NCI-H2227 (cell line): ENCODE measurements at regions not wholly inside any gene's neighbourhood (a gene's known extent, or its start where the extent isn't known, plus 50 kb on each side); places are given as distances from the start of the nearest gene placed in this dataset.

Experiments
- DNase-seq: peaks from one replicate; lab custom pipeline; 2025; ENCODE audit not compliant: unreplicated experiment; lab: John Stamatoyannopoulos, UW

DNA sequence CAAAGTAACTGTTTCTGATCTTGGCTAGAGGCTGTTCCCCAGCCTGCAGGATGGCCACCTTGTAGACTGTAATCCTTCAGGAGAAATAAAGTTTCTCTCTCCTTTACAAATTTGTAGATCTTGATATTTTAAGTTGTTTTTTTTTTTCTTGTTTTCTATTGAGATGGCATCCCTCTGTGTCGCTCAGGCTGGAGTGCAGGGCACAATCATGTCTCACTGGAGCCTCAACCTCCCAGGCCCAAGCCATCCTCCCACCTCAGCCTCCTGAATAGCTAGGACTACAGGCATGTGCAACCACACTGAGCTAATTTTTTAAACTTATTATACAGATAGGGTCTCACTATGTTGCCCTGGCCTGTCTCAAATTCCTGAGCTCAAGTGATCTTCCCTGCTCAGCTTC lies 389.8 kb upstream of the LRRC4C start:
- DNase-seq: no peak

DNA sequence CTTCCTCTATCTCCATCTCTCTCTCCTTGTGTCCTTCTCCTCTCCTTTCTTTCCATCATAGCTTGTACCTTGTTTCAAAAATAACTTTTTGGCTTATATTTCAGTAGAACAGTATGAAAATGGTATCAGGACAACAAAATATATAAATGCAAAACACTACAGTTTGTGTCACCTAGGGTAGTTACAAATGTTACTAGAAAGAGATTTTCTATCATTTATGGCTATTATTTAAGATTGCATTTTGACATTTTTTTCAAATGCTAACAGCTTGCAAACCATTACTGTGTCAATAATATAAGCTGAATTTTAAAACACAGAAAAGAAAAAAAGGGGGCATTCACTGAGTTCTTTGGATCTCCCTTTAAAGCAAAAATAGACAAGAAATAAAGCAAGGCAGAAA lies 392.3 kb upstream of the LRRC4C start:
- no peak for DNase-seq

DNA sequence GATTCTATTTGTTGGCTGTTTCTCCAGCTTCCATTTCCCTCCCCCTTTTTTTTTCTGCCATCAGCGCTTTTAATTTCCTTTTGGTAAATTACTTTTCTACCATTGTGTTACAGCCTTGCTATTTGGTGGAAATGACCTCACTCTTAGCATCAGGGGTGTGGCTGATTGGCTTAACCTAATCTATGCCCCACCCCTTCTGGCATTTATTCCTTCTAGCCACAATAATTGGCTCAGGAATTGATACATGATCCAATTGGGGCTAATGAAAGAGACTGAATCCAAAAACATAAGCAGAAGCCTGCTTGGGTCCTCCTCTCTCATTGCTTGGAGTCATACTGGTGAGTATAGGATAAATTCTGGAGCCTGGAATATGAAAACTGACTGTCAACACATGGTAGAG lies 402.4 kb upstream of the LRRC4C start:
- no peak for DNase-seq

DNA sequence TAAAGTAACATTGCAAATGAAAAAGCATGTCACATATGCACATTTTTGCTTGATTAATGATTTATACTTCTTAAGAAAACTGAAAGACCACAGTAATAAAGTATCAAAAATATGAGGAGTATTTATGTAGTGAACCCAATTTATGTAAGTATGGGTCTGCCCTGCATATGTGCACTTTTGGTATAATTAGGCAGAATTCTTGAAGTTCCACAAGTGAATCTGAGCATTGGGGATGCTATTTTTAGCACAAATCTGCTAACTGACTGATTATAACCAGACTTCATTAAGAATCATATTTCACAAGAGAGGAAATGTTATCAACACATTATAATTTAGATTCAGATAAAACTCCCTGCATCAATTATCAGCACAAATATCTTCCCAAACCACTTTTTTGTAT lies 407.1 kb upstream of the LRRC4C start:
- DNase-seq: no peak

DNA sequence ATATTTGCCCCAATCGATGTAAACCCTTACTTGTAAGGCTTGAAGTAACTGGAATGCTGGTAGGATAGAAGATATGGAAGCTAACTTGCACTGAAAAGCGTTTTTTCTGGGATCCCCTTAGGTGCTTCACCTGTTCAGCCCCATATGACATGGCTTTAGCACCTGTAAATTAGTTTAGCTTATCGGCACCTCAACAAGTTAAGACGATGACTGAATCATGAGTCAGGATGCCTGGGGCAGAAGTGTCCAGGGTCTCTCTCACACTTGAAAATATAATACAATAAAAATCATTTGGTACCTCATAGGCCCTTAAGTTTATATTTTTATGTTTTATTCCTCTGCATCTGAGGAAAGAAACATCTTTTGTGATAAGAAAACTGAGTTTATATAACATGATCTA lies 409.2 kb upstream of the LRRC4C start:
- no peak for DNase-seq

DNA sequence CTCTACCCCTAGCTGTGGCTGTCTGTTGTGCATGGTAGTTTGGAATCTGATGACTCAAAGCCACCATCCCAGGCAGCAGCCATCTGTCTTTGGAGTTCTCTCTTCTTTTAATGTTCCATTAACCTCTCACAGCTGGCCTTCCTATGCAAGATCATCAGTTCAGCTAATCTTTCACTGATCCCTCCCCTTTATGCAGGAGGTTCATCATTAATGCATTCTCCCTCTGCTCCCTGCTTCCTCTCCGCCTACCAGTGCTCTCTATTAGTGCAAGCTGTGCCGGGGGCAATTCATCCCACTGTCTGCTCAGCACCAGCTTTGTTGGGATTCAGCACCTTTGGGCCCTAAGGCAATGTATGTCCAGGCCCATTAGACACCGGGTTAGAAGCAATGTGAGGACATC lies 413.0 kb upstream of the LRRC4C start:
- DNase-seq: no peak

DNA sequence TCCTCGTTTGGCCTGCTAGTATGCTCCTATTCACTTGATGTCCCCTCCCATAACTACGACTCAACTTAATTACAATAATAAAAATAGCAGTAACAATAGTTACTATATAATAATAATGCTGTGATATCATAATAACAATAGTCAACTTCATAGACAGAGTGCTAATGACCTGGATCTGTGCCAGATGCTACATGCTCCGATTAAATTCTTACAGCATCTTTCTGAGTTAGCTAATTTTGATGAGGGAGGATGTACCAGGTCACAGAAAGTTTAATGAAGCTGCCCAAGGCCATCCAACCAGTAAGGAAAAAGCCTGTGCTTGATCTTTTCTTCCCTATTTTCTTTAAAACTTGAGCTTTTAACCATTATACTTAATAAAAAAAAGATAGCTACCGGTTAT lies 413.4 kb upstream of the LRRC4C start:
- DNase-seq: no peak

DNA sequence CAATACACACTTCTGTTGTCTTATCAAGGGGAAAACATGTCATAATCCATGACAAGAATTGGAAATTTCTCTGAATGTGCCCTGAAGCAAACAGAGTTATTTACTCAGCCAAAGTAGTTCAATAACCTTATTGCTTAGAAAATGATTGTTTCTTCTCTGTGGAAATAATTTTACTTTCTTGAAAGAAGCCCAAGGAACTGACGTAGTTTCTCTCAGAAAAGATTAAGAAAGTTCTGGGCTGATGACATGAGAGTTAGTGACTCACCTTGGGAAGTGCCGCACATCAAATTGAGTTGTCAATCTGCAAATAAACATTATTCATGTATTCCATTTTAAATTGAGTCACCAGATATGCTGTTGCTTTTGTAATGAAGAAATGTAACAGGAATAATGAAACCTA lies 418.6 kb upstream of the LRRC4C start:
- no peak for DNase-seq

DNA sequence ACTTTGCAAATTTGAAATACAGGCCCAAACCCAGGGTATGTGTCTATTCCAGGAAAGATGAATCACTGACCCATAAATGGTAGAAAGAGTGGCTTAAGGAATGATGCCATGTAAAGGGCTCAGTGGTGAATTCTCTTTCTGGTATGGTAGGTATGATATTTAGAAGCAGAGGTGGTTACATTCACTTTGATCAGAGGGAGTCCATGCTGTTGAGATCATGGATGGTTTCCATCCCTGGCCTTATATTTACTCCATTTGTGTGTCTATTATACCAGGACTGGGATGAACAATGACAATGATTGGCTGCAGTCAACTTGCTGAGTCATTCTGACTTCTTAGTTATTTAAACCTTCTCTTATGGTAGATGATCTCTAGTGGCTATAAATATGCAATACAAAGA lies 419.8 kb upstream of the LRRC4C start:
- no peak for DNase-seq

DNA sequence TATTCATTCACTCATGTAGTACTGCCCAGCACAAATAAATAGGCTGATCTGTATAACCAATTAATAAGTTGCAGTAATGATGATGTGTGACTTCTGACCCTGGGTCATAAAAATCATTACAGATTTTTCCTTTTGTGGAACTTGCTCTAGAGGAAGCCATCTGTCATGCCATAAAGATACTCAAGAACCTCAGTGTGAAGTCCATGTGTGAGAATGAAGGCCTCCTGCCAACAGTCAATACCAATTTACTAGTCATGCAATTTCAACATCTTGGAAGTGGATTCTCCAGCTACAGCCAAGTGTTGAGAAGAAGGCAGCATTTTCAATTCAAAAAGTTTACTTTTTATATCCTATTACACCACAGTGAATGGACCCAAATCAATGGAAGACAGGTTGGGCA lies 435.6 kb upstream of the LRRC4C start:
- DNase-seq: no peak

DNA sequence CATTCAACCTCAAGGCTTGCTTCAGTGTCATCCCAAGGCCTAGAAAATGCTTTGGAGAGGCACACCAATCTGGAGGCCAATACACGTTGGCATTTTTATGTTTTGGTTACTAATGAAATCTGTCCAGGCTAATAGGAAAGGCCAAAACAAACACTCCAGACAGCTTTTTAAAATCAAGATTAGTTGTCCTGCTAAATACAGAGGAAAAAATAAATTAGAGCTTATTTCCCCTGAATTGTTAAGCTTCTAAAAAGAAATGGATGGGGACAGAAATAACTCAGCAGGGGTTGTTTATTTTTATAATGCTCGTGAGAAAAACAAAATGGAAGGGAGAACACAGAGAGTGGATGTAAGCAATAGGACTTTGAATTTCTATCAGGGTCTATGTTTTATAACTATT lies 438.5 kb upstream of the LRRC4C start:
- DNase-seq: no peak

DNA sequence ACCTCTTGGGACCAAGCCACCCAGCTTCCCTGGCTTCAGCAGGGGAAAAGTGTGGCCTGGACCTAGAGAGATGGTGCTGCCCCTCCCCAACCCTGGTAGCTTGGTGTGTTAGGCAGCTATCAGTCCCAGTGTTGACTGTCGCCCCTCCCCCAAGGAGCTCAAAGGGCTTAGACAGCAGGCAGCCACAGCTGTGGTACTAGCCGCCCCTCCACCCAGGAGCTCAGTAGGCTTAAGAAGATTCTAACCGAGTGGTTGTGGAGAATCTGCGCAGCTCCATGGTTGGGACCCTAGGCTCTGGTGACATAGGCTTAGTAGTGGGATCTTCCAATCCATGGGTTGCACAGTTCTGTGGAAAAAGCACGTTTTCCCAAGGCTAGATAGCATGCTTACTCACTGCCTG lies 458.4 kb upstream of the LRRC4C start:
- no peak for DNase-seq

DNA sequence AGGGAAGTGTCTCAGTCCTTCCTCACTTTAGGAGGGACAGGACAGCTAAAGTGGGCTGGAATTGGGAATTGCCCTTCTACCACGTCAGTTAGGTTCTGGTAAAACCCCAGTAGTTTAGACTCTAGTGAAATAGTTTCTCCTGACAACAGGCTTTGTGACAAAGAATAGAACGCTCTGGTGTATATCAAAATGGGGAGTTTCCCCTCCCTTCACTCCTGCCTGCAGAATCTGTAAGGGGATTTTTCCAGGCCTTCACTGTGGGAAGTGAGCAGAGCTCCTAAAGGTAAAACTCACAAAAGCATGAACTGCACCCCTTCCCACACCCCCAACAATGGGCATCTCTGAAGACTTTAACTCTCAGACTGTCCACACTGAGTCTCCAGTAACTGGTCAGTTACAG lies 460.9 kb upstream of the LRRC4C start:
- no peak for DNase-seq

DNA sequence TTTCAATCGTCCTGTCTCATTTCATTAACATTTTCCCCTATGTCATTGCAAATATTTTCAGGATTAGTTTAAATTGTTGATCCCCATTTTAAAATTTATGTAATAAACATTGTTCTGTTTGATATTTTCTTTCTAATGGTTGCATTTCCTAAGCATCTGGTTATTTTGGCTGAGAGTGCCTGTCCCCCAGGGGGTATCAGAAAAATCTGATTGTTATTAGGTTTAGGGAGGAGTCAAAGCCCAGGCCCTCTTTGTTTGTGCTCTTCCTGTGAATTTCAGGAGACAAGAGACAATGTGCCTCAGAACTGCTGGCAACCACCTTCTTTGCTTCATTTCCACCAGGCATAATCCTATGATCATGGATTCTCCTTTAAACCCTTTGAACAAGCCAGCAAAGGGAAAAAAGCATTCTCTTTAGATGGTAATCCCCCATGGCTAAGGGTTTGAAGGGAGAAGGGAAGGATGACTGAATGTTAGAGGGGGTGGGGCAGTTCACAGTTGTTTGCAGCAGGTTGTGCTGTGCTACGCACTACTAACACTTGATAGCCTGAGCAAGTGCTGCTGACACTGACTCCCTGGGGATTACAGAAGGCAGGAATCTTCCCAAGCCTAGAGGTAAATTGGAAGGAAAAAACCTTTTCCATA lies 462.4 kb upstream of the LRRC4C start:
- DNase-seq: no peak

DNA sequence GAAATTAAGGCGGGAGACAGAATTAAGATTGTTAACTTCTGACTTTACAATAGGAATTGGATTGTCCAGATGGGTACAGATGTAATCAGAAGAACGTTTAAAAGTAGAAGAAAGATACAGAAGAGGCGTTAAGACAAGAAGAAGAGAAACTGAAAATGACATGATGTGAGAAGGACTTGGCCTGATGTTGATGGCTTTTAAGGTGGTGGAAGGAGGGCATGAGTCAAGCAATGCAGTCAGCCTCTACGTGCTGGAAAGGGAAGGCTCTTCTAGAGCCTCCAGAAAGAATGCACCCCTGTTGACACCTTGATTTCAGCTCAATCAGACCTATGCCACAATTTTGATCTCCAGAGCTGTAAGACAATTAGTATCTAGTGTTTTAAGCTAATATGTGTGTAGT lies 466.9 kb upstream of the LRRC4C start:
- DNase-seq: no peak

DNA sequence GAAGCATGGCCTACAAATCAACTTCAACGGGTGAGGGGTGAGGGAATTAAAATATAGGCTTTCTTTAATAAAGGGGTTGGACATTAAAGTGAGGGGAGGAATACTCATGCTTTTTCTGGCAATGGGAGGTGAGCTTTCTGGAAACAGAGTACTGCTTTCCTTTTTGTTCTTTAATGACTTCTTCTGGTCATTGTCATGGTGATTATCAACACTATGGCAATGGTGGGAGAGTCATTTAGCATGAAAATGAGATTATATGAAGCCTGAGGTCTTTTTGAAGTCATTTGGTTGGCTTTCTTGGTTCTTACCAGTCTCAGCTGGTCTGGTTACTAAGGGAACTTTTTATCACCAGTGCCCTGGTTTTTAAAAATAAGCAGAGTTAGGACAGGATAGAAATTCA lies 475.8 kb upstream of the LRRC4C start:
- no peak for DNase-seq

DNA sequence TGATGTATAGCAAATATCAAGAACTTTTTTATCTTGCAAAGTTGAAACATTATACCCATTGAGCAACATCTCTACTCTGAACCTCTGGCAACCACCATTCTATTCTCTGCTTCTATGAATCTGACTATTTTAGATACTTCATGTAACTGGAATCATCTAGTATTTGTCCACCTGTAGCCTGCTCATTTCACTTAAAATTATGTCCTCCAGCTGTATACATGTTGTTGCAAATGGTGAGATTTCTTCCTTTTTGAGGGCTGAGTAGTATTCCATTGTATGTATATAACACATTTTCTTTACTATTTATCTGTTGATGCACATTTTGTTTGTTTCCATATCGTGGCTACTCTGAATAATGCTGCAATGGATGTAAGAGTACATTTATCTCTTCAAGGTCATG lies 476.3 kb upstream of the LRRC4C start:
- no peak for DNase-seq

DNA sequence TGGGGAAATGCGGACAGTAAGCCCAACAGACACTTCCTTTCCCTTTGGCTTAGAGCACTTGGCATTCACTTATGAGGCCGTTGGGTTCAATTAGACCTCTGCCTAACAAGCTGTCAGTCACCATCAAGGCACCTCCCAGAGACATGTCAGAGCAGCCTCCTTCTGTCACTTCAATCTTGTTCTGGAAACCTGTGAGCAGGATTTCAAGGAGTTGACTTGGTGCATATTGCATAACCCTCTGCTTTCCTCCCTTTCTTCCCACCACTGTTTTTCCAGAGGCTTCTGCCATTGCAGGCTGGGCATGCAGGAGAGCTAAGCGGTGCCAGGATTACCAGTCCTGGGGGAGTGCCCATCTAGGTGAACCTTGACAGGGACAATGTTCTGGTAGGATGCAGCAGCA lies 484.2 kb upstream of the LRRC4C start:
- DNase-seq: no peak

DNA sequence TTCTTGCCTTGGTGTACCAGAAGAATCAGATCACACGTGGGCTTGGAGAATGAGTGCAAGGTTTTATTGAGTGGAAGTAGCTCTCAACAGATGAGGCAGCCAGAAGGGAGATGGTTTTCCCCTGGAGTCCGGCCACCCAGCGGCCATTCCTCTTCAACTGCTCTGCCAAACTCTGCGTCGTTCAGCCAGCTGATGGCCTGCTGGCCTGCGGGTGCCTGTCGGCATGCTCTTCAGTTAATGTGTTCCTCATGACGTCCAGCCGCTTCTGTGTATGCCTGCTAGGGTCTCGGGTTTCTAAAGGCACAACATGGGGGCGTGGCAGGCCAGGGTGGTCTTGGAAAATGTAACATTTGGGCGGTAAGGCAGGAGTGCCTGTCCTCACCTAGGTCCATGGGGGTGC lies 487.9 kb upstream of the LRRC4C start:
- DNase-seq: no peak

DNA sequence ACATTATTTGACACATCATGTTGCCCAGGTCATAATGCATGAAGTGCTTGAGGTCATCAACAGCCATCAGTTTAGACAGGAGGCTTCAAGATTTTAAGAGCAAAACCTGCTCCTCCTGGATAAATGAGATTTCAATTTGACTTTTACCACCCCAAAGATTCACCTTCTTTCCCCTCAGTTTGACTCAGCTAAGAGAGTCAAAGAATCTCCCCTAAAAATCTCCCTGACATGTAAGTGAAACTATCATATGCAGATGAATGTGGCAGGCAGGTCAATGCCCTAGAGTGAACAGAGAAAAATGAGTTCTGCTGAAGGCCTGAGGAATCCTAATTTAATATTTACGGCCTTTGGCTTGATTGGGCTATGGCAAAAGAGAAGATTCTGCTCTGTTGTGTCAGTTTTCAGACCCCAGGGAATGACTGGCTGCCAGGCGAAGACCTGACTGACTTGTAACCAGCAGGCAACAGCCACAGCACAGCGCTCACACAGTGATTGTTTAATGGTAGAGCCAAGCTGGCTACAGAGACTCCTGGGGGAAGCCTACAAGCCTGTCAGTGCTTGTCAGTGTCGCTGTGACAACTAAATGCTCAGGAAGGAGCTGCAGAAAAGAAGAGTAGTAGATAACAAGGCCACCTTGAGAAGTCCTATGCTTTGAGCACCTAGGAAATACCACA lies 491.2 kb upstream of the LRRC4C start:
- DNase-seq: no peak

DNA sequence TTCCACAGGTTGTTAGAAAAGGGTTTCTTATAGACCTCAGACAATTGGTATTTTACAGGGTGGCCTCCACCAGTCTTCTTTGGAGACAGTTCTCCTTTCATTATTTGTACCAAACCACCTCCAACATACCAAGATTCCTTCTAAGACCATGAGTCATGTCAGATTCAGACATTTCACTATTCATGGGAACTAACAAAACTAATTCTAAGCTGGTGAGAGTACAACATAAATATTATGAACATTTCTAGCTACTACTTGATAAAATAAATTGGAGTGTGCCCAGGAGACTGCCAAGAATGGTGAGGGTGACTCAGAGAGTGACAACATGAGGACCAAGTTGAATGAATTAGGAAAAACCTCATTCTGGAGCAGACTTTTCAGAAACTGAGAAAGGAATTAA lies 494.6 kb upstream of the LRRC4C start:
- DNase-seq: no peak

DNA sequence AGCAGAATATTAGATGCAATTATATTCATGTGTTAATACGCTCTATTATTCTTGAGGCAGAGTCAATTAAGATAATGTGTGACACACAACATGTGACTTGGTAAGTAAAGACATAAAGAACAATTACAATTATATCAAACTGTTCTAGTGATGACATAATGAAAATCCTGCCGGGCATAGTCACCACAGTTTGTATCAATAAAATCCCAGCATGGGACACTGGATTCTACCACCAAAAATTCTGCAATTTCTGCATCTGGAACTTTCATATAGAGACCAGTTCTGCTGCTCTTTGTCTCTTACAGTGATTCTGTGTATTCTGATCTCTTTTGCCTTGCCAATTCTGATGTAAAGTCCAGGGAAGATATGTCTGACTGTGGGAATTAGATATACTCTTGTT lies 495.6 kb upstream of the LRRC4C start:
- DNase-seq: no peak
